Endodermal cell (in vitro differentiated cells): ENCODE measurements at regions not wholly inside any gene's neighbourhood (a gene's known extent, or its start where the extent isn't known, plus 50 kb on each side); places are given as distances from the start of the nearest gene placed in this dataset.

Experiments used
- DNase-seq: peaks from one replicate; pipeline ENCODE4 v3.0.0-alpha.2; 2017
- H3K27ac ChIP-seq: 2 replicates; pipeline ENCODE4 v1.5.1; 2013; ENCODE audit warnings: mild to moderate bottlenecking, low read depth, low read length, moderate library complexity
- H3K27me3 ChIP-seq: 2 replicates; pipeline ENCODE4 v1.6.1; 2013; ENCODE audit warnings: mild to moderate bottlenecking, low read length, moderate library complexity; ENCODE audit not compliant: insufficient read depth, control insufficient read depth, poor library complexity, severe bottlenecking
- H3K36me3 ChIP-seq: 2 replicates; pipeline ENCODE4 v1.7.0; 2013; ENCODE audit warnings: mild to moderate bottlenecking, low read length, moderate library complexity; ENCODE audit not compliant: control insufficient read depth, insufficient read depth
- H3K4me1 ChIP-seq: one replicate; pipeline ENCODE4 v1.7.0; 2013; ENCODE audit warnings: low read length; ENCODE audit not compliant: control insufficient read depth, insufficient read depth
- H3K4me3 ChIP-seq: 2 replicates; pipeline ENCODE4 v1.5.1; 2013; ENCODE audit warnings: mild to moderate bottlenecking, low read length, moderate library complexity
- H3K9ac ChIP-seq: 2 replicates; pipeline ENCODE4 v1.6.1; 2013; ENCODE audit warnings: mild to moderate bottlenecking, low read length, moderate library complexity; ENCODE audit not compliant: poor library complexity, severe bottlenecking; ENCODE audit errors: extremely low read depth
- H3K9me3 ChIP-seq: 2 replicates; pipeline ENCODE4 v1.6.1; 2013; ENCODE audit warnings: mild to moderate bottlenecking, low read length, moderate library complexity; ENCODE audit not compliant: control insufficient read depth
- H3K27ac Mint-ChIP-seq: 2 replicates; pipeline ENCODE4 v1.8.0; 2020; ENCODE audit warnings: mixed read lengths
- H3K27me3 Mint-ChIP-seq: 2 replicates; pipeline ENCODE4 v1.8.0; 2021; ENCODE audit warnings: mild to moderate bottlenecking, mixed read lengths; ENCODE audit not compliant: insufficient read depth
- H3K36me3 Mint-ChIP-seq: 2 replicates; pipeline ENCODE4 v1.8.0; 2020; ENCODE audit warnings: low read depth, mixed read lengths
- H3K4me1 Mint-ChIP-seq: 2 replicates; pipeline ENCODE4 v1.8.0; 2020; ENCODE audit warnings: mixed read lengths
- H3K4me3 Mint-ChIP-seq: 2 replicates; pipeline ENCODE4 v1.8.0; 2020; ENCODE audit warnings: mild to moderate bottlenecking, moderate library complexity, mixed read lengths
- H3K9me3 Mint-ChIP-seq: 2 replicates; pipeline ENCODE4 v1.8.0; 2020; ENCODE audit warnings: mild to moderate bottlenecking, mixed read lengths
- CTCF ChIP-seq: fragments of 200-600 bp; sonication (generic); conservative IDR thresholded peaks from 2 replicates; pipeline ENCODE4 v1.5.0; 2021; ENCODE audit warnings: antibody characterized with exemption, mild to moderate bottlenecking
- WGBS, 2 experiments: methylation state at CpG; one replicate each; pipeline versions ENCODE4 v1.1.5 to v1.1.7; 2013; ENCODE audit warnings: missing lambda C conversion rate in 2 of 2, mixed read lengths in 1 of 2; ENCODE audit not compliant: insufficient coverage in 1 of 2, insufficient read length in 1 of 2; 5-methylcytosine and 5-hydroxymethylcytosine counted together

- H3K9me3 Mint-ChIP-seq, result no peaks in the 10 kb centered on the region
- H3K36me3 Mint-ChIP-seq, result no peaks in the 10 kb centered on the region
- DNase-seq, result no peak
- no peak overlapping the region for H3K4me3 Mint-ChIP-seq
- peaks cover 11% of the 10 kb centered on the region for H3K27me3 Mint-ChIP-seq
- Histone ChIP-seq H3K4me3 (no peak overlapping the region), H3K27me3 (peaks cover 9% of the 10 kb centered on the region), H3K36me3 (no peaks in the 10 kb centered on the region), H3K27ac (no peak overlapping the region), H3K4me1 (peaks cover 8% of the 10 kb centered on the region), H3K9me3 (no peaks in the 10 kb centered on the region), H3K9ac (no peak overlapping the region)
- H3K27ac Mint-ChIP-seq, result no peak overlapping the region
- H3K4me1 Mint-ChIP-seq, result peaks cover 32% of the 10 kb centered on the region
- WGBS, 2 experiments, result 80 to 86% methylated on average over 1 to 7 of the region's 7 CpGs
- TF ChIP-seq CTCF, result no peak
Observed at GRCh38 chr6:44627883-44628271, 240.4 kb downstream of the CDC5L start.

GRCh38 chr6:44628347-44628746 is 240.8 kb downstream of the CDC5L start:
- no peaks in the 10 kb centered on the region for H3K36me3 ChIP-seq
- Mint-ChIP-seq H3K4me3 (no peak overlapping the region), H3K9me3 (no peaks in the 10 kb centered on the region), H3K36me3 (no peaks in the 10 kb centered on the region), H3K27me3 (peaks cover 11% of the 10 kb centered on the region), H3K4me1 (peaks cover 32% of the 10 kb centered on the region), H3K27ac (no peak overlapping the region)
- no peak overlapping the region for H3K27ac ChIP-seq
- 86 to 91% methylated on average over 3 of the region's 3 CpGs for WGBS, 2 experiments
- H3K4me3 ChIP-seq, result no peak overlapping the region
- no peak for TF ChIP-seq CTCF
- peaks cover 9% of the 10 kb centered on the region for H3K27me3 ChIP-seq
- no peak overlapping the region for H3K9ac ChIP-seq
- no peak for DNase-seq
- H3K4me1 ChIP-seq, result peaks cover 8% of the 10 kb centered on the region
- no peaks in the 10 kb centered on the region for H3K9me3 ChIP-seq

GRCh38 chr6:44629636-44630035 is 242.1 kb downstream of the CDC5L start:
- Histone ChIP-seq H3K4me1 (peaks cover 8% of the 10 kb centered on the region), H3K27me3 (peaks cover 9% of the 10 kb centered on the region), H3K27ac (no peak overlapping the region), H3K9me3 (no peaks in the 10 kb centered on the region), H3K4me3 (no peak overlapping the region), H3K36me3 (no peaks in the 10 kb centered on the region), H3K9ac (no peak overlapping the region)
- WGBS, 2 experiments, result 70 to 91% methylated on average over 5 to 7 of the region's 7 CpGs
- no peak overlapping the region for H3K27ac Mint-ChIP-seq
- H3K9me3 Mint-ChIP-seq, result no peaks in the 10 kb centered on the region
- H3K36me3 Mint-ChIP-seq, result no peaks in the 10 kb centered on the region
- no peak for TF ChIP-seq CTCF
- H3K4me3 Mint-ChIP-seq, result no peak overlapping the region
- DNase-seq, result no peak
- peaks cover 25% of the 10 kb centered on the region for H3K4me1 Mint-ChIP-seq
- H3K27me3 Mint-ChIP-seq, result peaks cover 11% of the 10 kb centered on the region
